ENCODE measurements at regions not wholly inside any gene's neighbourhood (a gene's known extent, or its start where the extent isn't known, plus 50 kb on each side); places are given as distances from the start of the nearest gene placed in this dataset.

DNA sequence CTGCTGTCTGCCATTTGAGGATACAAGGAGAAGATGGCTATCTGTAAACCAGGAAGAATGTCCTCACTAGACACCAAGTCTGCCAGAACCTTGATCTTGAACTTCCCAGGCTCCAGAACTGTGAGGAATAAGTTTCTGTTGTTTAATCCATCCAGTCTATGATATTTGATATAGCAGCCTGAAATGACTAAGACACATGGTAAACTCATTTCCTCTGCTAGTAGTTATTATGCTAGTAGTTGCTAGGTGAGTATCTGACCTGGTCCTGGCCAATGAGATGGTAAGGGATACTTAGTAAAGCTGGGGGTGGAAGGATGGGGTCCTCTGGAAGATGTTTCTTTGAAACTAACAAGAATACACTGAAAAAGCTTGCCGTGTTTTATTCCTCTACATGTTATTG, 280.7 kb upstream of the ARHGEF26 start:
- Mint-ChIP-seq H3K27me3 (peaks cover 3 to 6% of the 10 kb centered on the region in 2 donors), H3K4me3 (no peak overlapping the region), H3K9me3 (peaks cover 0 to 5% (median 0%) of the 10 kb centered on the region in 8 donors), H3K4me1 (no peaks in the 10 kb centered on the region), H3K36me3 (no peaks in the 10 kb centered on the region), H3K27ac (no peak overlapping the region)
- H3K36me3 ChIP-seq (ENCODE audit: insufficient read depth, low read length) = no peaks in the 10 kb centered on the region
- CTCF ChIA-PET (ENCODE audit: partially characterized antibody) = no interaction called here
- H3K27ac ChIP-seq (ENCODE audit: low read depth, low read length) = no peak overlapping the region
- no peak for DNase-seq
- no peaks in the 10 kb centered on the region for H3K27me3 ChIP-seq (ENCODE audit: insufficient read depth, low read length)
- intact Hi-C loops (cut with micrococcal nuclease) = no loop called here
- POLR2A ChIA-PET (ENCODE audit: partially characterized antibody) = no interaction called here
- H3K4me3 ChIP-seq (ENCODE audit: low read length in 2 of 2) = no peak overlapping the region
- no peaks in the 10 kb centered on the region for H3K4me1 ChIP-seq (ENCODE audit: insufficient read depth, low read length)
- no peaks in the 10 kb centered on the region for H3K9me3 ChIP-seq (ENCODE audit: control insufficient read depth in 1 of 2, low read length in 2 of 2)

DNA sequence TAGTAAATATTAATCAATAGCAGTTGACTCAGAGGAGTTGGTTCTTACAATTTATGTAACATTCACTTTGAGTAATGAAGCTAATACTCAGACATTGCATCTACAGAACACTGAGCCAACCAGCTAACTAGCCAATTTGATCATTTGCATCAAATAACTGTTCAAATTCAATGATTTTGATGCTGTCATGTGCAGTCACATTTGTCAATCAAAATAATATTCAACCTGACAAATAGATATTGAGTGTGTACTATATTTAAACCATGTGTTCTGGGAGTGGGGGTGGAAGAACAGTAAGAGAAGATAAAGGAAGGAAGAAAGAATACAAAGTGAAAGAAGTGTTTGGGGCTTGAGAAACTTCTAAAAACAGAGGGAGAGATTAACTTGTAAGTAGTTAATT, 277.2 kb upstream of the ARHGEF26 start:
- Histone ChIP-seq H3K4me3 (ENCODE audit: low read length in 2 of 2) (no peak overlapping the region), H3K27me3 (ENCODE audit: insufficient read depth, low read length) (no peaks in the 10 kb centered on the region), H3K27ac (ENCODE audit: low read depth, low read length) (no peak overlapping the region), H3K9me3 (ENCODE audit: control insufficient read depth in 1 of 2, low read length in 2 of 2) (no peaks in the 10 kb centered on the region), H3K36me3 (ENCODE audit: insufficient read depth, low read length) (no peaks in the 10 kb centered on the region), H3K4me1 (ENCODE audit: insufficient read depth, low read length) (no peaks in the 10 kb centered on the region)
- Mint-ChIP-seq H3K27ac (no peak overlapping the region), H3K4me3 (no peak overlapping the region), H3K36me3 (no peaks in the 10 kb centered on the region), H3K27me3 (peaks cover 5 to 9% of the 10 kb centered on the region in 2 donors), H3K4me1 (no peaks in the 10 kb centered on the region), H3K9me3 (peaks cover 0 to 5% (median 0%) of the 10 kb centered on the region in 8 donors)
- intact Hi-C loops (cut with micrococcal nuclease) = no loop called here
- POLR2A ChIA-PET (ENCODE audit: partially characterized antibody) = no interaction called here
- DNase-seq = no peak
- CTCF ChIA-PET (ENCODE audit: partially characterized antibody) = no interaction called here

DNA sequence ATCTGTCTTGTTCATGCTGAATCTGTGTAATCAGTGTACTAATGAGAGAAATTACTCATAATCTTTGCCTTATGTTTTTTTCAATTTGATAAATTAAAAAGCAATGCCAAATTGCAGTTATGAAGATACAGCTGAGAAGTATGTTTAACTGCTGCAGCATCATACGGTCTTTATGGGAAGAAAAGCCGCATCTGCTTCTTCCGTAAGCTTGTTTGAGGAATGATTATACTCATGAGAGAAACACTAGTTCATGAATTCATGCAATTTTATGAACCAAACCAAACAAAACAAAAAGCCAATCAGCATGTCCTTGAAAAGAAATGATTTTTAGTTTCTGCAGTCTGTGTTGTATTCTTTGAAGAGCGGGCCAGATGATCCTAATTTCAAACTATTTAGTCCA, 275.9 kb upstream of the ARHGEF26 start:
- Mint-ChIP-seq H3K4me1 (no peaks in the 10 kb centered on the region), H3K27me3 (peaks cover 5 to 8% of the 10 kb centered on the region in 2 donors), H3K27ac (no peak overlapping the region), H3K4me3 (no peak overlapping the region), H3K9me3 (peaks cover 0 to 5% (median 0%) of the 10 kb centered on the region in 8 donors), H3K36me3 (no peaks in the 10 kb centered on the region)
- Histone ChIP-seq H3K36me3 (ENCODE audit: insufficient read depth, low read length) (no peaks in the 10 kb centered on the region), H3K27ac (ENCODE audit: low read depth, low read length) (no peak overlapping the region), H3K27me3 (ENCODE audit: insufficient read depth, low read length) (no peaks in the 10 kb centered on the region), H3K9me3 (ENCODE audit: control insufficient read depth in 1 of 2, low read length in 2 of 2) (no peaks in the 10 kb centered on the region), H3K4me1 (ENCODE audit: insufficient read depth, low read length) (no peaks in the 10 kb centered on the region), H3K4me3 (ENCODE audit: low read length in 2 of 2) (no peak overlapping the region)
- ChIA-PET CTCF (ENCODE audit: partially characterized antibody) (no interaction called here), POLR2A (ENCODE audit: partially characterized antibody) (no interaction called here)
- intact Hi-C loops (cut with micrococcal nuclease) = no loop called here
- DNase-seq = no peak

DNA sequence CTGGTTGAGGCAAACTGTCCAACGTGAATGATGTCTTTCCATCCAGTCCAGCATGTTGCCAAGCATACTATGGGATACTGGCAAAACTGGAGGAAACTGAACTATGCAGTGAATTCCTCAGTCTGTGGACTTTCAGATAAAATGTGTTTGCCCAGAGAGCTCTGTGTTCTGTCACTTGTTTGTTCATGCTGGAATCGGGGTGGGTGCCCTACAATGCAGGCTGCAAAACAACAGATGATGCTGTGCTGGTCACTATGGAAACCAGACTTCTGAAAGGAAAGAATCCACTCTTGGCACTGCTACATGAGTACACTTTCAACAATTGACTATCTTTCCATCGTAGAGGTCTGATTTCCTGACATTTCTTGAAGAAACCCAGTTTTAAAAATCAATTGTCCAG, 272.5 kb upstream of the ARHGEF26 start:
- Mint-ChIP-seq H3K27me3 (peaks cover 4 to 6% of the 10 kb centered on the region in 2 donors), H3K4me3 (no peak overlapping the region), H3K27ac (no peak overlapping the region), H3K9me3 (no peaks in the 10 kb centered on the region), H3K4me1 (no peaks in the 10 kb centered on the region), H3K36me3 (no peaks in the 10 kb centered on the region)
- Histone ChIP-seq H3K9me3 (ENCODE audit: control insufficient read depth in 1 of 2, low read length in 2 of 2) (no peaks in the 10 kb centered on the region), H3K4me1 (ENCODE audit: insufficient read depth, low read length) (no peaks in the 10 kb centered on the region), H3K4me3 (ENCODE audit: low read length in 2 of 2) (no peak overlapping the region), H3K27me3 (ENCODE audit: insufficient read depth, low read length) (no peaks in the 10 kb centered on the region), H3K36me3 (ENCODE audit: insufficient read depth, low read length) (no peaks in the 10 kb centered on the region), H3K27ac (ENCODE audit: low read depth, low read length) (no peak overlapping the region)
- DNase-seq = no peak
- intact Hi-C loops (cut with micrococcal nuclease) = no loop called here
- ChIA-PET CTCF (ENCODE audit: partially characterized antibody) (no interaction called here), POLR2A (ENCODE audit: partially characterized antibody) (no interaction called here)

DNA sequence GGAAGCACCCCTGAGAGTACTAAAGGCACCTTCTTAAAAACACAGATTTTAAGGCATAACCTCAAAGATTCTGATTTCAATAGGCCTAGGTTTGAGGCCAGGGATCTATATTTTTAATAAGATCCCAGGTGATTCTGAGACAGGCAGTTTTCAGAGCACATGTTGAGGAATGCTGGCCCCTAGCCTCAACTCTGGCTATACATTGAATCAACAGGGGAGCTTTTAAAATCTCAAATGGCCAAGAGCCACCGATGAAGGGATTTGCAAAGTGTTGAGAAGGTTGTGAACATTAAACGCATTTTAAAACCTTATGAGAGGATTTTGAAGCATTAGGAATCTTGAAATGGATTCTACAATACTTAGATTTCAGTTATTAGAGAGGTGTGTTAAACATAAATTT, 268.8 kb upstream of the ARHGEF26 start:
- no peaks in the 10 kb centered on the region for H3K27me3 ChIP-seq (ENCODE audit: insufficient read depth, low read length)
- H3K9me3 ChIP-seq (ENCODE audit: control insufficient read depth in 1 of 2, low read length in 2 of 2) = no peaks in the 10 kb centered on the region
- no peaks in the 10 kb centered on the region for H3K36me3 Mint-ChIP-seq
- no peak overlapping the region for H3K27ac Mint-ChIP-seq
- intact Hi-C loops (cut with micrococcal nuclease) = no loop called here
- POLR2A ChIA-PET (ENCODE audit: partially characterized antibody) = no interaction called here
- no peaks in the 10 kb centered on the region for H3K36me3 ChIP-seq (ENCODE audit: insufficient read depth, low read length)
- CTCF ChIA-PET (ENCODE audit: partially characterized antibody) = no interaction called here
- no peak for DNase-seq
- peaks cover 5% of the 10 kb centered on the region in 2 donors for H3K27me3 Mint-ChIP-seq
- no peak overlapping the region for H3K27ac ChIP-seq (ENCODE audit: low read depth, low read length)
- H3K9me3 Mint-ChIP-seq = no peaks in the 10 kb centered on the region
- H3K4me3 ChIP-seq (ENCODE audit: low read length in 2 of 2) = no peak overlapping the region
- H3K4me1 ChIP-seq (ENCODE audit: insufficient read depth, low read length) = no peaks in the 10 kb centered on the region
- no peaks in the 10 kb centered on the region for H3K4me1 Mint-ChIP-seq
- H3K4me3 Mint-ChIP-seq = no peak overlapping the region

DNA sequence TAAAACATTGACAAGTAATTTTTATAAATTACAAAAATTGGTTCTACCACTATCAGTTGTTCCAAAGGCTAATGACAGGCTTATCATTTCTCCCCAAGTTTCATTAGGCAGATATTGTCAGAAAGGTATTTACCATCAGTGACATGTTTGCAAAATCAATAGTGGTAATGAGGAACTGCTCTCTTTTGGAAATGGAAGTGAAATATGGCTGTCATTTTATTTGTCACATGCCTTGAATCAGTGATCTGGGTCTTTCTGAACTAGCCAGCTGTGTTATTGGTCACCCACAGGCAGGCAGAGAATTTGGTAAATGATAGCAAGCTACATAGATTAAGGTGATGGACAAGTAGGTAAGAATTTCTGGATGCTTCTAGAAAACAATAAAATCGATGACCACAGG, 268.0 kb upstream of the ARHGEF26 start:
- no peak overlapping the region for H3K27ac ChIP-seq (ENCODE audit: low read depth, low read length)
- intact Hi-C loops (cut with micrococcal nuclease) = no loop called here
- H3K36me3 ChIP-seq (ENCODE audit: insufficient read depth, low read length) = no peaks in the 10 kb centered on the region
- CTCF ChIA-PET (ENCODE audit: partially characterized antibody) = no interaction called here
- H3K36me3 Mint-ChIP-seq = no peaks in the 10 kb centered on the region
- DNase-seq = no peak
- H3K4me3 ChIP-seq (ENCODE audit: low read length in 2 of 2) = no peak overlapping the region
- H3K4me1 ChIP-seq (ENCODE audit: insufficient read depth, low read length) = no peaks in the 10 kb centered on the region
- no peaks in the 10 kb centered on the region for H3K9me3 ChIP-seq (ENCODE audit: control insufficient read depth in 1 of 2, low read length in 2 of 2)
- POLR2A ChIA-PET (ENCODE audit: partially characterized antibody) = no interaction called here
- H3K27ac Mint-ChIP-seq = no peak overlapping the region
- peaks cover 1 to 2% of the 10 kb centered on the region in 2 donors for H3K27me3 Mint-ChIP-seq
- no peaks in the 10 kb centered on the region for H3K27me3 ChIP-seq (ENCODE audit: insufficient read depth, low read length)
- no peaks in the 10 kb centered on the region for H3K4me1 Mint-ChIP-seq
- H3K4me3 Mint-ChIP-seq = no peak overlapping the region
- no peaks in the 10 kb centered on the region for H3K9me3 Mint-ChIP-seq

DNA sequence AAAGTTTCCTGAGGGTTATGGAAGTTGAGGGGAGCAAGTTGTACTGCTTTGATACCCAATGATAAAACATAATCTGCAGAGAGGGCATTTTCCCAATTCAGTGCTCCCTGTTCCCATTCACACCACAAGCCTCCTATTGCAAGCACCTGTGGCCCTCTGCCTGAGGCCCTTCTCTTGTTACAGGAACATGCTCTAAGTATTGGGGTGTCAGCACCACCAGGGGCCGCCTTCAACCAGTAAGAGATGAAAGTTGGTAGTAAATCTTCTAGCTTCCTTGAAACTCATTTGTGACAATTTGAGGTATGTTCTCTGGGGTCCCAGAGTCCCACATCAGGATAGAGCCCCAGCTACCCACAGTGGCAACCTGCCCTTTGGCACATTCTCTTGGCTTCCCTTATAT, 265.4 kb upstream of the ARHGEF26 start:
- ChIA-PET CTCF (ENCODE audit: partially characterized antibody) (no interaction called here), POLR2A (ENCODE audit: partially characterized antibody) (no interaction called here)
- DNase-seq = no peak
- peaks cover 1 to 2% of the 10 kb centered on the region in 2 donors for H3K27me3 Mint-ChIP-seq
- Histone ChIP-seq H3K4me3 (ENCODE audit: low read length in 2 of 2) (no peak overlapping the region), H3K4me1 (ENCODE audit: insufficient read depth, low read length) (no peaks in the 10 kb centered on the region), H3K27ac (ENCODE audit: low read depth, low read length) (no peak overlapping the region), H3K36me3 (ENCODE audit: insufficient read depth, low read length) (no peaks in the 10 kb centered on the region), H3K9me3 (ENCODE audit: control insufficient read depth in 1 of 2, low read length in 2 of 2) (no peaks in the 10 kb centered on the region), H3K27me3 (ENCODE audit: insufficient read depth, low read length) (no peaks in the 10 kb centered on the region)
- intact Hi-C loops (cut with micrococcal nuclease) = no loop called here
- H3K4me3 Mint-ChIP-seq = no peak overlapping the region
- H3K9me3 Mint-ChIP-seq = no peaks in the 10 kb centered on the region
- no peak overlapping the region for H3K27ac Mint-ChIP-seq
- no peaks in the 10 kb centered on the region for H3K4me1 Mint-ChIP-seq
- no peaks in the 10 kb centered on the region for H3K36me3 Mint-ChIP-seq

DNA sequence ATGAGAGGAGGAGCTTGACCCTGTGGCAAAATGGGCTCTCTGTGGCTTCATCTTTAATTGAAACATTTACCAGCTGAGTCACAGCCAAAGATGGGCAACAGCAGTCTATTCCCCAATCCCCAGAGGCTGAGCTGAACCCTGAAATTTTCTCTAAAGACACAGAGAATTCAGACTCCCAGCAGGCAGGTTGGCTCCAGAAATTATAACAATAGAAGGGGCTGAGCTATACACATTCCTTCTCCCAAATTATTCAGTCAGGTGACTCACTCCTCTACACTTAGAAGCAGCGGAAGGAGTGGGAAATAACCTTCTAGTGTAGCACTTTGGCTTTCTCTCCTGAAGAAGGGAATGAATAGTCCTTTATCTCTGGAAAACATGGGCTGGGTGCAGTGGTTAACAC, 264.3 kb upstream of the ARHGEF26 start:
- no peak overlapping the region for H3K27ac ChIP-seq (ENCODE audit: low read depth, low read length)
- H3K27me3 ChIP-seq (ENCODE audit: insufficient read depth, low read length) = no peaks in the 10 kb centered on the region
- H3K36me3 ChIP-seq (ENCODE audit: insufficient read depth, low read length) = no peaks in the 10 kb centered on the region
- no peaks in the 10 kb centered on the region for H3K4me1 Mint-ChIP-seq
- CTCF ChIA-PET (ENCODE audit: partially characterized antibody) = no interaction called here
- no peak overlapping the region for H3K4me3 ChIP-seq (ENCODE audit: low read length in 2 of 2)
- POLR2A ChIA-PET (ENCODE audit: partially characterized antibody) = no interaction called here
- H3K4me3 Mint-ChIP-seq = no peak overlapping the region
- H3K36me3 Mint-ChIP-seq = no peaks in the 10 kb centered on the region
- no peak overlapping the region for H3K27ac Mint-ChIP-seq
- H3K27me3 Mint-ChIP-seq = peaks cover 1 to 2% of the 10 kb centered on the region in 2 donors
- H3K9me3 Mint-ChIP-seq = no peaks in the 10 kb centered on the region
- DNase-seq = no peak
- no peaks in the 10 kb centered on the region for H3K9me3 ChIP-seq (ENCODE audit: control insufficient read depth in 1 of 2, low read length in 2 of 2)
- intact Hi-C loops (cut with micrococcal nuclease) = no loop called here
- no peaks in the 10 kb centered on the region for H3K4me1 ChIP-seq (ENCODE audit: insufficient read depth, low read length)

Data from CD4-positive, alpha-beta memory T cell (primary cell).